Inferior parietal cortex (tissue), 1 donor: ENCODE measurements at regions not wholly inside any gene's neighbourhood (a gene's known extent, or its start where the extent isn't known, plus 50 kb on each side); places are given as distances from the start of the nearest gene placed in this dataset.
"Not testable (repeated sequence)": the region's sequence is repeated elsewhere in the genome, so short reads cannot be mapped to it uniquely, and the experiment has no call there.

Experiments
- DNase-seq: peaks from one replicate; pipeline ENCODE4 v3.0.0-alpha.2; 2016; ENCODE audit errors: extremely low spot score

- DNase-seq, result no peak
Measured at GRCh38 chr6:4503700-4504099, 272.5 kb upstream of the CDYL start.

DNA sequence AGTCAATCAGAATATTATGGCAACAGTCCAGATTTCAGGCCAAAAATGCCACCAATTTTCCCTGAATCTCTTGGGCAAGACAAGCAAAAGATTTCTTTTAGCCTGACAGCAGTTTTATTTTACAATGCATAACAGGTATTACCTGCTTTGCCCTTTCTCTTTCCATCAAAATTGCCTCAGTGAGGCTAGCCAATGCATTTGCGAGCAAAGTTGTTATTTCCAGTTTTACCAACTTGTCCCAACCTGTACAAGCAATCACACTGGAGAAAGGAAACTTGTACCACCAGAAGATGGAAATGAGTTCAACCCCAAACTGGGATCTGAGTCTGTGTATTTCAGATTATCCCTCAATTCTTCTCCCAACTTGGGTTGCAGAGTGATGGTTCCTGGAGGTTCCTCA lies 279.9 kb upstream of the CDYL start:
- no peak for DNase-seq

- DNase-seq, result no peak
Measured at GRCh38 chr6:4491501-4492260, 284.5 kb upstream of the CDYL start.

GRCh38 chr6:4489538-4489937 lies 286.7 kb upstream of the CDYL start:
- DNase-seq, result no peak

- no peak for DNase-seq
Measured at GRCh38 chr6:4488389-4488788, 287.8 kb upstream of the CDYL start.

DNA sequence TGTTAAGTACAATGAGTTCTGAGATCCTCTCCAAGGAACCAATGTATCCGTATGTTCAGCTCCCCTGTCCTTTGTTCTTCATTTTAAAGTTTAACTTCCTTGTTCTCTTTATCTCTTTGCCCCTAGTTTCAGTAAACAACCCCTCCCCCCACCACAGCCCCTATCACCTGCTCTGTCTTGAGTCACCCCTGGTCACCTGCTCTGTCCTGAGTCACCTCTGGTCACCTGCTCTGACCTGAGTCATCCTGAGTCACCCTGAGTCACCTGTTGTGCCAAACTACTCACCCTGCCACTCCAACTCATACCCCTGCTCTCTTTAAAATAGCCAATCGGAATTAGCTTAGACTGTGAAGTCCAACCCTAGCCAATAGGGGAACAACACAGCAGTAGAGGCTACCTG lies 288.7 kb upstream of the CDYL start:
- DNase-seq, result no peak

GRCh38 chr6:4486568-4487315 lies 289.5 kb upstream of the CDYL start:
- DNase-seq, result no peak

- DNase-seq, result no peak
Measured at GRCh38 chr6:4485735-4486134, 290.5 kb upstream of the CDYL start.

DNA sequence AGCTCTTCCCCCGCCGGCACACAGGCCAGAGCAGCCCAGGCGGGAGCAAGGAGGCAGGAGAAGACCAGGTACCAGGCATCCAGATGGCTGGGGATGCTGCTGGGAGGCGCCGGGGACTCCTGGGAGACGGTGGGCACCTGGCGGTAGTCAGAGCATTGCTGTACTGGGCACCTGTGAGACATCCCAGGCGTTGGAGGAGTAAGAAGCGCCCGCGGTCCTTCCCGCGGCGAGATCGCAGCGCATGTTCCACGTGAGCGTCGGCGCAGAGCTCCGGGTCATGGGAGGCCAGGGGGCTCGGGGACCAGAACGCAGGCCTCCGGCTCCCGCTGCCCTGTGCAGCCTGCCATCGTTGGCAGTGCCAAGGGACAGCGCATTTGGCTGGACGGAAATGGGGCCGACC lies 293.7 kb upstream of the CDYL start:
- DNase-seq, result no peak

- DNase-seq, result no peak
Measured at GRCh38 chr6:4480788-4481735, 295.1 kb upstream of the CDYL start.

GRCh38 chr6:4478098-4478497 lies 298.1 kb upstream of the CDYL start:
- no peak for DNase-seq

- no peak for DNase-seq
Measured at GRCh38 chr6:4474810-4475209, 301.4 kb upstream of the CDYL start.

DNA sequence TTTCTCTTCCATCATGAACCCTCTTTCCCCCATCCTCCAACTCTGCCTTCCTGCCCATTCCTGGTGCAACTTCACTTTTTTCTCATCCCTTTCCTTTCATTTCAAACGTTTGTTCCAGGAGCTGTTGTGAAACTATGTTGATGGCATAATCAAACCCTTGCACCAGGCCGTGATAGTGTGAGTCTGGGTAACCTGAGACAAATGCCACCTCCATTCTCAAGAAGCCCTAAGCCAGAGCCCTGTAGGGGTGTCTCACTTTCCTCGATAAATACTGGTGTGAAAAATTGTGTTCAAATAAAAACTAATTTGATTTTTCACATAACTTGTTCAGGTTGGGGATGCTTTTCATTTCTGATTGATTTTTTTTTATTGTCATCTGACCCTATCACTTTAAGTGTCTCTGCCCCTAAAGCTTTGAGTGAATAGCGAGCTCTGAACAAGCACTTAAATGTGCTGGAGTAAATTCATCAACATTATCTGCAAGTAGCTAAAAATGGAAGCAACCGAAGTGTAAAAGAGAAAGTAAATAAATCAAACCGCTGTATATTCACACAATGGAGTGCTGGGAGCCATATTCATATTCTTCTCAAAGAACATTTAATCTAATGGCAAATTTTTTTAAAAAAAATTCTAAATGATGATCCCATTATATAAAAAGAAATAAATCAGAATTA lies 303.1 kb upstream of the CDYL start:
- DNase-seq, result no peak

DNA sequence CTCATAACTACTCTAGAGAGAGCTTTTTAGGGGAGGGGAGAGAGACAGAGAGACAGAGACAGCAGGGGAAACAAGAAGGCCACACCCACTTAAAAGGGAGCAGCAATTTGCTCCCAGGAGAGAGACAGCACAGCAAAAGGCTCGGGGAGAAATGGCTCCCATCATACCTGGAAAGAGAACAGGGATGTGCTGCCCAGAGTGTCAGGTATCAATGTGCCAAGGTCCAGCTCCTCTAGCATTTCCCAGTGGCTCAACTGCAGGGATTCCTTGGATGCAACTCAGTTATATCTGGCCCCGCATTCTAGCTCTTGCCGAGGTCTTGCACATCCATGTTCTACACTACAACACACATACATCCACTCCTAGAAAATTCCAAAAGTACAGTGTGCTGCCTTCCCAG lies 304.0 kb upstream of the CDYL start:
- no peak for DNase-seq

GRCh38 chr6:4471515-4471914 lies 304.7 kb upstream of the CDYL start:
- not testable (repeated sequence) for DNase-seq

GRCh38 chr6:4470698-4471210 lies 305.4 kb upstream of the CDYL start:
- no peak for DNase-seq

DNA sequence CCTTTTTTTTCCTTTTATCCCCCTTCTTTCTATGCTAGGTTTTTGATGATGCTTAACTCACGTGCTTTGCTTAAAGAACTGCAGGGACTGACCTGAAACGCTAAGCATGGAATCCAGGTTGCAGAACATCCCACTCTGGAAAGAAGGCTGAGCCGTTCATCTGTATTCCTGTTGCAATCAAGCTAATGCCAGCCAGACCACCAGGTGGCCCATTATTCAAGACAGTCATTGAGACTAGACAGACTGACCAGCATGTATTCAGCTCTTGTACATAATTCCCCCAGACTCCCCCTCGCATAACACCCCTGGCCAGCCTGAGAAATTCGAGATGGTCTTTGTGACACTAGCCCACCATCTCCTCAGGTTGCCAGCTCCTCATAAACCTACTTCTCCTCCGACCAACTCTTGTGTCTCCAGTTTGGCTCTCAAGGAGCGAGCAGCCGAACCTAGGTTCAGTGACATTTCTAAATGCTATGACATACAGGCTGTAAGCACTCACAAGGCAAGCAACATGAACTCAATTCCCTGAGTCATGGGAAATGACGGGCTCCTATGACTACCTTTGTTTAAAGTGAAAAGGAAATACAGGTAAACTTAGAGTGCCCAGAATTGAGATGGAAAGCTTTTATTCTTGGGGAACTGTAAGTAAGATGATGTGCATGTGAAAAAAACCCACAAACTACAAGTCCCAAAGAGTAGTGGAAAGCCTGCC lies 309.3 kb upstream of the CDYL start:
- no peak for DNase-seq

DNA sequence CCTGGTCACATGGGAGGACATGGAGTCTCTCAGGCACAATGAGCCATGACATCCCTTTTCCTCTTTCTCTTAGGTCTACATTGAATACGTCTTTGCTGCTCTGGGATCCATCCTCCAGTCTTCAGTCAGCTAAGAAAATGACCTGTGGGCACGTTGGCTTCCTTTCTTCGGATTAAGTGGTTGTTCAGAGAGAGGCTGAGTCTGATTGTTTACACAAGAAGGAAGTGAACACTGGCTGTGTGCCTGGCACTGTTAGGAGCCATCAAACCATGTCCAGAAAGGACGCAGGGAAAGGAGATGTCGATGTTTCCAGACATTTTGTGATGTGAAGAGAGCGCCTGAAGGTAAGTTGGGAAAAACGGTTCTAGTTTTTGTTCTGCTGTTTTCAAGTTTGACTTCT lies 309.9 kb upstream of the CDYL start:
- DNase-seq, result no peak

GRCh38 chr6:4464638-4465037 lies 311.6 kb upstream of the CDYL start:
- DNase-seq, result no peak

DNA sequence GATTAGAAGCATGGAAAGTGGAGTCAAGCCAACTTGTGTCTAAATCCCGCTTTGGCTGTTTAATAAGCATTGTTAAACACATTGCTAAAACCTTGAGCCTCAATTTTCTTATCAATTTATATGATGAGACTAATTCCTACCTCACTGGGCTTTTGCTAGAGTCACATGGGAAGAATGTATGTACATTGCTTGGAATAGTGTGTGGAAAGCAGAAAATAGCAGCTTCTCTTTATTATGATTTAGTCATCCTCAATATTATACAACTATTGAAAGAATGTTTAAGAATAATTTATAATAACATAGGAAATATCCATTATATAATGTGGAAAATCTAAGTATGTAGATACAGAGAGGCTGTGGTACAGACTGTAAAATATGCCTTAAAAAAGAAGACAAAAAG lies 313.0 kb upstream of the CDYL start:
- no peak for DNase-seq
